AG10803 (cell line): ENCODE measurements at regions not wholly inside any gene's neighbourhood (a gene's known extent, or its start where the extent isn't known, plus 50 kb on each side); places are given as distances from the start of the nearest gene placed in this dataset.
A peak's percentile ranks its signal among the peaks of the same experiment; 100 is the strongest.
"Not testable (repeated sequence)": the region's sequence is repeated elsewhere in the genome, so short reads cannot be mapped to it uniquely, and the experiment has no call there.

Experiments used
- DNase-seq: peaks from one replicate; pipeline ENCODE4 v3.0.0; 2010; ENCODE audit warnings: low read depth
- H3K4me3 ChIP-seq: 2 replicates; pipeline ENCODE4 v1.5.1; 2011; ENCODE audit warnings: mild to moderate bottlenecking, low read length, control low read depth
- CTCF ChIP-seq: conservative IDR thresholded peaks from 2 replicates; pipeline ENCODE4 v1.5.1; 2011; ENCODE audit warnings: mild to moderate bottlenecking, low read length, control low read depth, inconsistent platforms

- TF ChIP-seq CTCF: no peak
- DNase-seq: no peak
- H3K4me3 ChIP-seq: no peak overlapping the region
Observed at GRCh38 chr3:170806676-170807075, 63.3 kb downstream of the RPL22L1 start.

DNA sequence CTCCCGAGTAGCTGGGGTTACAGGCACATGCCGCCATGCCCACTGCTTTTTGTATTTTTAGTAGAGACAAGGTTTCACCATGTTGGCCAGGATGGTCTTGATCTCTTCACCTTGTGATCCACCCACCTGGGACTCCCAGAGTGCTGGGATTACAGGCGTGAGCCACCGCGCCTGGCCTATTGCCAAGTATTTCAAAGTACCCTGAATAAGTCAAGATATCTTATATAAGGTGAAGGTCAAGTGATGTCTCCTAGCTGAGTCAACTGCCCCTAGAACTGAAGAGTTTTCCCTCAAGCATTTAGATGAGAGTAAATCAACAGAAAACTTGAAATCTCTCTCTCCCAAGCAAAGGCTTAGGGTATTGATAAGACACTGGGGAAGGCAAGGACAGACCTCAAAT lies 63.9 kb downstream of the RPL22L1 start:
- no peak overlapping the region for H3K4me3 ChIP-seq
- TF ChIP-seq CTCF: no peak
- no peak for DNase-seq

GRCh38 chr3:170805296-170805695 lies 64.7 kb downstream of the RPL22L1 start:
- not testable (repeated sequence) for DNase-seq

GRCh38 chr3:170804634-170805033 lies 65.4 kb downstream of the RPL22L1 start:
- not testable (repeated sequence) for DNase-seq, H3K4me3 ChIP-seq

More at GRCh38 chr3:170805296-170805695, 64.7 kb downstream of the RPL22L1 start:
- not testable (repeated sequence) for H3K4me3 ChIP-seq

DNA sequence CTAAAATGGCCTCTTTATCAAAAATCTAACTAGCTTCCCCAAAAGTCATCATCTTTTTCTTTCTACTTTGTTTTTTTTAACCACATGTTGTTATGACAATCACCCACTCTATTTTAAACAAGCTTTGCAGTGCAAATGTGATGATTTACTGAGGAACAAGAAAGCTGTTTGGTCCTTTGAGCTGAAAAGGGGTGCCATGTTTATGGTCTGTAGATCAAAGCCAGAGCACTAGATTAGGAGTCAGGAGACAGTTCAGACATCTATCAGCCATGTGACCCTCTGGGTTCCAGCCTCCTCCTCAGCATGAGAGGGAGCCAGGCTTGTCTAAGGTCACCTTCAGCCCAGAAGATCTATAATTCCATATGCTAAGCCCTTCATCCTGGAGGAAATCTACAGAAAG lies 65.9 kb downstream of the RPL22L1 start:
- DNase-seq: no peak
- no peak for TF ChIP-seq CTCF
- H3K4me3 ChIP-seq: no peak overlapping the region

DNA sequence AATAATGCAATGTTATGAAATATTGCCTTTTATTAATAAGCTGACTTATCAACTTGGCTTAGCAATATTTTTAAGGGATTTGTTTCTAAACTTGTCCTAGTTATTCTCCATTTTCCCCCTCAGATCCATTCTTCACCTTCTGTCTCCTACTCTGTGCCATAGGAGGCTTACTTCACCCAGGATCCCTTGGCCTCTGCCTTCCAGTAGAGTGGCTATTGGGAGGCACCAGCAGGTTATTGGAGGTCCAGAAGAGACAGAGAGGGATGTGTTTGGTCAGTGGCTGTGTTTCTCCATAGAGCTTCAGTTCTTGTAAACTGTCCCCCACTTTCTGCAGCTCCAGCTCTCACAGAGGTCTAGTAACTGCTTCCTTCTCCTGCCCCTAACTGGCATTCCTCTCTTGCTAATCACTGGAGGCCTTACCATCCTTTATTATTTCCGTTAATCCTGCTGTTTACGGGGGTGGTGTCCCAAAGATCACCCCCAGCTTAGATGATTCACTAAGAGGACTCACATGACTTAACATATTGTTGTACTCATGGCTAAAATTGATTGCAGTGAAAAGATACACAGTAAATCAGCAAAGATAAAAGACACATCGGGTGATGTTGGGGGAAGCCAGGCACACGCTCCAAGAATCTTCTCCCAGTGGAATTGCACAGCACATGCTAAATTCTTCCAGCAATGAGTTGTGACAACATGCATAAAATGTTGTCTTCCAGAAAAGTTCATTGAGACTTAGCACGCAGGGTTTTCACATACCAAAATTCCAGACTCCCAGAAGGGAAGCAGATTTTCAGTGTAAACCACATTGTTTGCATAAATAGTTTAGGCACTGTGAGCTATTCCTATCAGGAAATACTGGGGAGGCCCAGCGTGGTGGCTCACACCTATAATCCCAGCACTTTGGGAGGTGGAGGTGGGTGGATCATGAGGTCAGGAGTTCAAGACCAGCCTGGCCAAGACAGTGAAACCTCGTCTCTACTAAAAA lies 67.5 kb downstream of the RPL22L1 start:
- H3K4me3 ChIP-seq: no peak overlapping the region
- DNase-seq: peak; percentile 100
- no peak for TF ChIP-seq CTCF

- H3K4me3 ChIP-seq: no peak overlapping the region
- no peak for TF ChIP-seq CTCF
- no peak for DNase-seq
Observed at GRCh38 chr3:170801597-170801996, 68.4 kb downstream of the RPL22L1 start.

- not testable (repeated sequence) for H3K4me3 ChIP-seq, DNase-seq
Observed at GRCh38 chr3:170800275-170800674, 69.7 kb downstream of the RPL22L1 start.
